Body of pancreas (tissue), 4 donors: ENCODE measurements at regions not wholly inside any gene's neighbourhood (a gene's known extent, or its start where the extent isn't known, plus 50 kb on each side); places are given as distances from the start of the nearest gene placed in this dataset.

Experiments used
- POLR2A ChIP-seq, 3 donors: fragments of 450-650 bp; IDR thresholded peaks; one replicate each; pipeline ENCODE4 v1.6.1; 2016; ENCODE audit warnings: antibody characterized with exemption in 3 of 3, mild to moderate bottlenecking in 2 of 3
- TF ChIP-seq, protein P1 (sequence below), 7 experiments: fragments of 450-650 bp in 4 of 7; fragments of 200-600 bp in 3 of 7; sonication (generic) in 3 of 7; IDR thresholded peaks; one replicate each; pipeline ENCODE4 v1.5.1; 2016 to 2019; ENCODE audit warnings: antibody characterized with exemption in 7 of 7

DNA sequence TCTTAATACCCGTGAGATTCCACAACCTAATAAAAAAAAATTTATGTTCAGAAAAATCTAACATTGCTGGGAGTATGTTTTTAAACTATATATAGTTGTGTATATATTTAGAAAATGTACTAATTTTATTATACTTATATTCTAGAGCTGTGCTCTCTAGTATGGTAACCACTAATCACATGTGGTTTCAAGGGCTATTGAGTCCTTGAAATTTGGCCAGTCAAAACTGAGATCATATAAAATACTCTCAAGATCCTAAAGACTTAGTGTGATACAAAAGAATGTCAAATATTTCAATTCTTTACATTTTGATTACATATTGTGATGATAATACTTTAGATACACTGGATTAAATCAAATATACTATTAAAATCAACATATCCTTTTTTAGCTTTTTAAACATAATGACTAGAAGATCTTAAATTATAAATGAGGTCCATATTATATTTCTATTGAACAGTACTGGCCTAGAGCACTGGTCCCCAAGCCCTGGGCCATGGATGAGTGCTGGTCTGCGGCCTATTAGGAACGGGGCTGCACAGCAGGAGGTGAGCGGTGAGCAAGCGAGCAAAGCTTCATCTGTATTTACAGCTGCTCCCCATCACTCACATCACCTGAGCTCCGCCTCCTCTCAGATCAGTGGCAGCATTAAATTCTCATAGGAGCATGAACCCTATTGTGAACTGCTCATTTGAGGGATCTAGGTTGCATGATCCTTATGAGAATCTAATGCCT, 176.5 kb upstream of the NBEA start:
- TF ChIP-seq, protein P1, sequence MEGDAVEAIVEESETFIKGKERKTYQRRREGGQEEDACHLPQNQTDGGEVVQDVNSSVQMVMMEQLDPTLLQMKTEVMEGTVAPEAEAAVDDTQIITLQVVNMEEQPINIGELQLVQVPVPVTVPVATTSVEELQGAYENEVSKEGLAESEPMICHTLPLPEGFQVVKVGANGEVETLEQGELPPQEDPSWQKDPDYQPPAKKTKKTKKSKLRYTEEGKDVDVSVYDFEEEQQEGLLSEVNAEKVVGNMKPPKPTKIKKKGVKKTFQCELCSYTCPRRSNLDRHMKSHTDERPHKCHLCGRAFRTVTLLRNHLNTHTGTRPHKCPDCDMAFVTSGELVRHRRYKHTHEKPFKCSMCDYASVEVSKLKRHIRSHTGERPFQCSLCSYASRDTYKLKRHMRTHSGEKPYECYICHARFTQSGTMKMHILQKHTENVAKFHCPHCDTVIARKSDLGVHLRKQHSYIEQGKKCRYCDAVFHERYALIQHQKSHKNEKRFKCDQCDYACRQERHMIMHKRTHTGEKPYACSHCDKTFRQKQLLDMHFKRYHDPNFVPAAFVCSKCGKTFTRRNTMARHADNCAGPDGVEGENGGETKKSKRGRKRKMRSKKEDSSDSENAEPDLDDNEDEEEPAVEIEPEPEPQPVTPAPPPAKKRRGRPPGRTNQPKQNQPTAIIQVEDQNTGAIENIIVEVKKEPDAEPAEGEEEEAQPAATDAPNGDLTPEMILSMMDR (IDR thresholded peaks at IDR 0.05): no peak
- no peak for TF ChIP-seq POLR2A (IDR thresholded peaks at IDR 0.05)
